HG03354 (cell line): ENCODE measurements at regions not wholly inside any gene's neighbourhood (a gene's known extent, or its start where the extent isn't known, plus 50 kb on each side); places are given as distances from the start of the nearest gene placed in this dataset.

Source experiments
- ATAC-seq: cut with Tn5 transposase; IDR thresholded peaks from one replicate; pipeline ENCODE4 v1.9.1; 2021; ENCODE audit warnings: mild to moderate bottlenecking; ENCODE audit not compliant: unreplicated experiment, poor library complexity, severe bottlenecking

GRCh38 chr4:24422644-24423043 is 161.7 kb downstream of the DHX15 start:
- ATAC-seq = no peak

- peak; percentile 88 for ATAC-seq
Measured at GRCh38 chr4:24419181-24420034, 164.9 kb downstream of the DHX15 start.

- ATAC-seq = no peak
Measured at GRCh38 chr4:24417206-24417605, 167.1 kb downstream of the DHX15 start.

- no peak for ATAC-seq
Measured at GRCh38 chr4:24416293-24416692, 168.1 kb downstream of the DHX15 start.

- no peak for ATAC-seq
Measured at GRCh38 chr4:24413311-24413784, 171.0 kb downstream of the DHX15 start.

- no peak for ATAC-seq
Measured at GRCh38 chr4:24411806-24412205, 172.5 kb downstream of the DHX15 start.

GRCh38 chr4:24411299-24411698 is 173.1 kb downstream of the DHX15 start:
- ATAC-seq = no peak

GRCh38 chr4:24408640-24409039 is 175.7 kb downstream of the DHX15 start:
- ATAC-seq = no peak

- no peak for ATAC-seq
Measured at GRCh38 chr4:24405926-24406325, 178.4 kb downstream of the DHX15 start.

GRCh38 chr4:24405341-24405740 is 179.0 kb downstream of the DHX15 start:
- ATAC-seq = no peak

- no peak for ATAC-seq
Measured at GRCh38 chr4:24404281-24404680, 180.1 kb downstream of the DHX15 start.

GRCh38 chr4:24403265-24403664 is 181.1 kb downstream of the DHX15 start:
- ATAC-seq = no peak

GRCh38 chr4:24400537-24400936 is 183.8 kb downstream of the DHX15 start:
- ATAC-seq = no peak

GRCh38 chr4:24396988-24397387 is 187.4 kb downstream of the DHX15 start:
- no peak for ATAC-seq

- ATAC-seq = no peak
Measured at GRCh38 chr4:24395937-24396336, 188.4 kb downstream of the DHX15 start.

GRCh38 chr4:24394041-24394440 is 190.3 kb downstream of the DHX15 start:
- no peak for ATAC-seq

- ATAC-seq = no peak
Measured at GRCh38 chr4:24392613-24393012, 191.7 kb downstream of the DHX15 start.

- peak; percentile 99 for ATAC-seq
Measured at GRCh38 chr4:24382381-24382780, 202.0 kb downstream of the DHX15 start.

GRCh38 chr4:24380957-24381665 is 203.2 kb downstream of the DHX15 start:
- ATAC-seq = peak; percentile 45

- ATAC-seq = no peak
Measured at GRCh38 chr4:24373704-24374103, 210.7 kb downstream of the DHX15 start.

GRCh38 chr4:24372881-24373280 is 211.5 kb downstream of the DHX15 start:
- no peak for ATAC-seq
